ENCODE measurements at regions not wholly inside any gene's neighbourhood (a gene's known extent, or its start where the extent isn't known, plus 50 kb on each side); places are given as distances from the start of the nearest gene placed in this dataset.

- TF ChIP-seq CTCF (IDR thresholded peaks at IDR 0.05), result no peak
- TF ChIP-seq POLR2A (IDR thresholded peaks at IDR 0.05), result no peak
- TF ChIP-seq EP300 (IDR thresholded peaks at IDR 0.05), result no peak
- no peak for TF ChIP-seq POLR2AphosphoS5 (IDR thresholded peaks at IDR 0.05)
Measured at GRCh38 chr2:53434466-53434865, 333.1 kb upstream of the CHAC2 start.

All from sigmoid colon (tissue), 4 donors.